Right ventricle myocardium inferior (tissue), 1 donor: ENCODE measurements at regions not wholly inside any gene's neighbourhood (a gene's known extent, or its start where the extent isn't known, plus 50 kb on each side); places are given as distances from the start of the nearest gene placed in this dataset.
A peak's percentile ranks its signal among the peaks of the same experiment; 100 is the strongest.

ENCODE experiments used
- ATAC-seq: fragments of 200-7000 bp; cut with Tn5 transposase; one replicate; pipeline ENCODE4 v1.9.1; 2020; ENCODE audit warnings: mild to moderate bottlenecking, moderate library complexity
- DNase-seq: peaks from one replicate; pipeline ENCODE4 v3.0.0; 2021; ENCODE audit errors: missing footprints
- intact Hi-C: fragments of 100-400 bp; cut with DNase I; formaldehyde crosslinking; loops from one replicate; pipeline ENCODE4 v1.11.0; 2022
- donor health status: DM: no; HTN: yes; CAD: no; lungs with severe emphysema.

GRCh38 chr4:170627418-170627817 lies 537.7 kb upstream of the AADAT start:
- DNase-seq (no peak), ATAC-seq (no peak)
- intact Hi-C loops = no loop called here

- intact Hi-C loops = no loop called here
- ATAC-seq = no peak
These were observed 534.1 kb upstream of the AADAT start for GRCh38 chr4:170623899-170624298.

GRCh38 chr4:170610434-170610833 lies 520.7 kb upstream of the AADAT start:
- intact Hi-C loops = no loop called here
- no peak for ATAC-seq
- DNase-seq = no peak

More at GRCh38 chr4:170623899-170624298, 534.1 kb upstream of the AADAT start:
- DNase-seq = no peak

- intact Hi-C loops = no loop called here
- ATAC-seq (no peak), DNase-seq (no peak)
These were observed 510.1 kb upstream of the AADAT start for GRCh38 chr4:170599894-170600293.

- intact Hi-C loops = no loop called here
- DNase-seq (no peak), ATAC-seq (no peak)
These were observed 501.3 kb upstream of the AADAT start for GRCh38 chr4:170591076-170591475.

- ATAC-seq (no peak), DNase-seq (no peak)
- intact Hi-C loops = no loop called here
These were observed 499.9 kb upstream of the AADAT start for GRCh38 chr4:170589597-170590191.

GRCh38 chr4:170581969-170582368 lies 492.2 kb upstream of the AADAT start:
- DNase-seq (no peak), ATAC-seq (no peak)
- intact Hi-C loops = no loop called here

GRCh38 chr4:170581322-170581721 lies 491.6 kb upstream of the AADAT start:
- intact Hi-C loops = no loop called here
- DNase-seq (no peak), ATAC-seq (no peak)

GRCh38 chr4:170580651-170581050 lies 490.9 kb upstream of the AADAT start:
- ATAC-seq = no peak
- DNase-seq = no peak
- intact Hi-C loops = no loop called here

- intact Hi-C loops = no loop called here
- DNase-seq (no peak), ATAC-seq (no peak)
These were observed 449.2 kb upstream of the AADAT start for GRCh38 chr4:170538821-170539473.

GRCh38 chr4:170529748-170530722 lies 440.3 kb upstream of the AADAT start:
- intact Hi-C loops = no loop called here
- DNase-seq (no peak), ATAC-seq (no peak)

- intact Hi-C loops = no loop called here
- ATAC-seq (no peak), DNase-seq (no peak)
These were observed 436.7 kb upstream of the AADAT start for GRCh38 chr4:170526471-170526870.

GRCh38 chr4:170522427-170522970 lies 432.7 kb upstream of the AADAT start:
- intact Hi-C loops = no loop called here
- DNase-seq = no peak
- ATAC-seq = peak; percentile 72

- intact Hi-C loops = no loop called here
These were observed 407.9 kb upstream of the AADAT start for GRCh38 chr4:170497689-170498088.

GRCh38 chr4:170497112-170497511 lies 407.4 kb upstream of the AADAT start:
- ATAC-seq = no peak
- intact Hi-C loops = no loop called here

More at GRCh38 chr4:170497689-170498088, 407.9 kb upstream of the AADAT start:
- no peak for ATAC-seq
- no peak for DNase-seq

GRCh38 chr4:170491981-170492380 lies 402.2 kb upstream of the AADAT start:
- DNase-seq (no peak), ATAC-seq (no peak)
- intact Hi-C loops = no loop called here

More at GRCh38 chr4:170497112-170497511, 407.4 kb upstream of the AADAT start:
- DNase-seq = no peak

- no peak for DNase-seq
- intact Hi-C loops = no loop called here
- no peak for ATAC-seq
These were observed 386.6 kb upstream of the AADAT start for GRCh38 chr4:170476351-170476750.

- intact Hi-C loops = no loop called here
- no peak for DNase-seq
These were observed 375.7 kb upstream of the AADAT start for GRCh38 chr4:170465429-170465828.

GRCh38 chr4:170464614-170465197 lies 374.9 kb upstream of the AADAT start:
- intact Hi-C loops = no loop called here
- ATAC-seq (no peak), DNase-seq (no peak)

More at GRCh38 chr4:170465429-170465828, 375.7 kb upstream of the AADAT start:
- ATAC-seq = no peak
